HL-60 (cell line): ENCODE measurements at regions not wholly inside any gene's neighbourhood (a gene's known extent, or its start where the extent isn't known, plus 50 kb on each side); places are given as distances from the start of the nearest gene placed in this dataset.

ENCODE experiments used
- CTCF ChIP-seq: IDR thresholded peaks from one replicate; pipeline ENCODE4 v1.5.1; 2011; ENCODE audit warnings: low read length, control low read depth, inconsistent platforms; ENCODE audit not compliant: insufficient read depth
- SPI1 ChIP-seq: IDR thresholded peaks from 2 replicates; pipeline ENCODE4 v1.6.1; 2012; ENCODE audit warnings: low read depth, mild to moderate bottlenecking, borderline replicate concordance

- TF ChIP-seq SPI1, result no peak
- TF ChIP-seq CTCF, result no peak
Measured at GRCh38 chr13:73251626-73252265, 192.9 kb downstream of the KLF5 start.
